Panc1 (cell line): ENCODE measurements at regions not wholly inside any gene's neighbourhood (a gene's known extent, or its start where the extent isn't known, plus 50 kb on each side); places are given as distances from the start of the nearest gene placed in this dataset.

Source experiments
- CTCF ChIP-seq: fragments of 450-650 bp; IDR thresholded peaks from 2 replicates; pipeline ENCODE4 v1.5.1; 2017; ENCODE audit warnings: mild to moderate bottlenecking
- TCF7L2 ChIP-seq: IDR thresholded peaks from 2 replicates; pipeline ENCODE4 v1.6.1; 2011; ENCODE audit warnings: mild to moderate bottlenecking, low read depth, low read length, inconsistent platforms

- no peak for TF ChIP-seq CTCF
- no peak for TF ChIP-seq TCF7L2
Observed at GRCh38 chr4:178958725-178959440, 1516.6 kb upstream of the AGA start.
